SK-N-SH treated with all-trans-retinoic acid at 6 μM for 48 hours (cell line): ENCODE measurements at regions not wholly inside any gene's neighbourhood (a gene's known extent, or its start where the extent isn't known, plus 50 kb on each side); places are given as distances from the start of the nearest gene placed in this dataset.

ENCODE experiments used
- ATAC-seq: fragments of 200-7000 bp; cut with Tn5 transposase; 3 replicates; pipeline ENCODE4 v1.9.1; 2020; ENCODE audit warnings: mild to moderate bottlenecking, moderate library complexity
- ARNTL ChIP-seq: fragments of 450-650 bp; formaldehyde crosslinking; IDR thresholded peaks from 2 replicates; pipeline ENCODE4 v1.5.0; 2020; ENCODE audit warnings: low read depth, mild to moderate bottlenecking, moderate library complexity, borderline replicate concordance
- ESRRG ChIP-seq: fragments of 250-450 bp; sonication (Bioruptor Pico); IDR thresholded peaks from 2 replicates; pipeline ENCODE4 v1.6.1; 2021; ENCODE audit warnings: mild to moderate bottlenecking
- GLIS3 ChIP-seq: fragments of 250-450 bp; sonication (Bioruptor Pico); IDR thresholded peaks from 2 replicates; pipeline ENCODE4 v1.5.0; 2020; ENCODE audit warnings: mild to moderate bottlenecking, moderate library complexity
- ISL1 ChIP-seq: fragments of 250-450 bp; sonication (Bioruptor Pico); IDR thresholded peaks from 2 replicates; pipeline ENCODE4 v2.1.2; 2022; ENCODE audit warnings: mild to moderate bottlenecking, moderate library complexity
- OSR1 ChIP-seq: fragments of 250-450 bp; sonication (Bioruptor Pico); IDR thresholded peaks from 2 replicates; pipeline ENCODE4 v1.8.0; 2022; ENCODE audit warnings: moderate library complexity, mild to moderate bottlenecking, inconsistent platforms
- PPARA ChIP-seq: fragments of 250-450 bp; sonication (Bioruptor Pico); IDR thresholded peaks from 2 replicates; pipeline ENCODE4 v1.5.0; 2020; ENCODE audit warnings: mild to moderate bottlenecking, borderline replicate concordance
- RARB ChIP-seq: fragments of 250-450 bp; sonication (Bioruptor Pico); IDR thresholded peaks from 2 replicates; pipeline ENCODE4 v1.8.0; 2021; ENCODE audit warnings: mild to moderate bottlenecking, moderate library complexity
- SNAI2 ChIP-seq: fragments of 250-450 bp; sonication (Bioruptor Pico); IDR thresholded peaks from 2 replicates; pipeline ENCODE4 v1.5.0; 2020; ENCODE audit warnings: mild to moderate bottlenecking, moderate library complexity
- TCF4 ChIP-seq: fragments of 250-450 bp; sonication (Bioruptor Pico); IDR thresholded peaks from 2 replicates; pipeline ENCODE4 v1.8.0; 2021; ENCODE audit warnings: mild to moderate bottlenecking, moderate library complexity, borderline replicate concordance
- TOX ChIP-seq: fragments of 250-450 bp; sonication (Bioruptor Pico); IDR thresholded peaks from 2 replicates; pipeline ENCODE4 v1.8.0; 2021; ENCODE audit warnings: mild to moderate bottlenecking, moderate library complexity, borderline replicate concordance
- TSHZ2 ChIP-seq: fragments of 250-450 bp; sonication (Bioruptor Pico); IDR thresholded peaks from 2 replicates; pipeline ENCODE4 v1.5.0; 2020; ENCODE audit warnings: mild to moderate bottlenecking, moderate library complexity
- ZC3H10 ChIP-seq: fragments of 250-450 bp; sonication (Bioruptor Pico); IDR thresholded peaks from 2 replicates; pipeline ENCODE4 v1.5.1; 2021; ENCODE audit warnings: mild to moderate bottlenecking, moderate library complexity
- ZFP3 ChIP-seq: fragments of 250-450 bp; sonication (Bioruptor Pico); IDR thresholded peaks from 2 replicates; pipeline ENCODE4 v1.5.0; 2020; ENCODE audit warnings: mild to moderate bottlenecking, moderate library complexity
- ZFP30 ChIP-seq: fragments of 450-650 bp; formaldehyde crosslinking; IDR thresholded peaks from 2 replicates; pipeline ENCODE4 v1.5.0; 2022; ENCODE audit warnings: mild to moderate bottlenecking, moderate library complexity
- ZNF565 ChIP-seq: fragments of 450-650 bp; formaldehyde crosslinking; conservative IDR thresholded peaks from 2 replicates; pipeline ENCODE4 v1.5.0; 2020; ENCODE audit warnings: low read depth, mild to moderate bottlenecking, moderate library complexity
- ZNF70 ChIP-seq: fragments of 450-650 bp; formaldehyde crosslinking; IDR thresholded peaks from 2 replicates; pipeline ENCODE4 v1.5.0; 2020; ENCODE audit warnings: mild to moderate bottlenecking, moderate library complexity
- ZNF8 ChIP-seq: fragments of 450-650 bp; formaldehyde crosslinking; IDR thresholded peaks from 2 replicates; pipeline ENCODE4 v1.5.0; 2020; ENCODE audit warnings: mild to moderate bottlenecking, moderate library complexity
- TF ChIP-seq, protein P1 (sequence below): fragments of 250-450 bp; sonication (Bioruptor Pico); IDR thresholded peaks from 2 replicates; pipeline ENCODE4 v1.5.1; 2020; ENCODE audit warnings: low read depth, mild to moderate bottlenecking, moderate library complexity
- TF ChIP-seq, protein P2 (sequence below): fragments of 250-450 bp; sonication (Bioruptor Pico); IDR thresholded peaks from 2 replicates; pipeline ENCODE4 v1.8.0; 2020; ENCODE audit warnings: mild to moderate bottlenecking, moderate library complexity, borderline replicate concordance
- TF ChIP-seq, protein P3 (sequence below): fragments of 250-450 bp; sonication (Bioruptor Pico); IDR thresholded peaks from 2 replicates; pipeline ENCODE4 v1.8.0; 2021; ENCODE audit warnings: low read depth, mild to moderate bottlenecking, moderate library complexity, borderline replicate concordance
- TF ChIP-seq, protein P4 (sequence below): fragments of 250-450 bp; sonication (Bioruptor Pico); IDR thresholded peaks from 2 replicates; pipeline ENCODE4 v1.5.1; 2021; ENCODE audit warnings: mild to moderate bottlenecking, moderate library complexity

DNA sequence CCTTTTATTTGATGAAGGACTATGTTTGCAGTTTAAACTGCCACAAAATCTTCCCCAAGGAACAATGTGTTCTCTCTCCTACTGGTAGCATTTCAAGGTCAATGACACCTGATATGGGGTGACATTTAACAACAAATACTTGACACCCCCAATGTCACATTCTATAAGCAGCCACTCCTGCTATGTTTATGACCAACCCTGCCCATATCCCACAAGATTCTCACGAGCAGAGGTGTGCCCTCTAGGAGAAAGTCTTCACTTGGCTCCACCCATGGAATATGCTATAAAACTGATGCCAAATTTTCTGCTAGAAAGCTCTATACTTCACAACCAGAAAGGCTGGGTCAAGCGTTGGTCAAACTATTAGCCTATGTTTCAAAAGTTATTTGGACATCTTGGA is 105.6 kb upstream of the ARID2 start:
- no peak for ATAC-seq
- TF ChIP-seq ZFP30 = no peak
- TF ChIP-seq, protein P1, sequence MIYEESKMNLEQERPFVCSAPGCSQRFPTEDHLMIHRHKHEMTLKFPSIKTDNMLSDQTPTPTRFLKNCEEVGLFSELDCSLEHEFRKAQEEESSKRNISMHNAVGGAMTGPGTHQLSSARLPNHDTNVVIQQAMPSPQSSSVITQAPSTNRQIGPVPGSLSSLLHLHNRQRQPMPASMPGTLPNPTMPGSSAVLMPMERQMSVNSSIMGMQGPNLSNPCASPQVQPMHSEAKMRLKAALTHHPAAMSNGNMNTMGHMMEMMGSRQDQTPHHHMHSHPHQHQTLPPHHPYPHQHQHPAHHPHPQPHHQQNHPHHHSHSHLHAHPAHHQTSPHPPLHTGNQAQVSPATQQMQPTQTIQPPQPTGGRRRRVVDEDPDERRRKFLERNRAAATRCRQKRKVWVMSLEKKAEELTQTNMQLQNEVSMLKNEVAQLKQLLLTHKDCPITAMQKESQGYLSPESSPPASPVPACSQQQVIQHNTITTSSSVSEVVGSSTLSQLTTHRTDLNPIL (CRISPR knock-in tag) = no peak
- TF ChIP-seq SNAI2 (CRISPR knock-in tag) = no peak
- TF ChIP-seq, protein P2, sequence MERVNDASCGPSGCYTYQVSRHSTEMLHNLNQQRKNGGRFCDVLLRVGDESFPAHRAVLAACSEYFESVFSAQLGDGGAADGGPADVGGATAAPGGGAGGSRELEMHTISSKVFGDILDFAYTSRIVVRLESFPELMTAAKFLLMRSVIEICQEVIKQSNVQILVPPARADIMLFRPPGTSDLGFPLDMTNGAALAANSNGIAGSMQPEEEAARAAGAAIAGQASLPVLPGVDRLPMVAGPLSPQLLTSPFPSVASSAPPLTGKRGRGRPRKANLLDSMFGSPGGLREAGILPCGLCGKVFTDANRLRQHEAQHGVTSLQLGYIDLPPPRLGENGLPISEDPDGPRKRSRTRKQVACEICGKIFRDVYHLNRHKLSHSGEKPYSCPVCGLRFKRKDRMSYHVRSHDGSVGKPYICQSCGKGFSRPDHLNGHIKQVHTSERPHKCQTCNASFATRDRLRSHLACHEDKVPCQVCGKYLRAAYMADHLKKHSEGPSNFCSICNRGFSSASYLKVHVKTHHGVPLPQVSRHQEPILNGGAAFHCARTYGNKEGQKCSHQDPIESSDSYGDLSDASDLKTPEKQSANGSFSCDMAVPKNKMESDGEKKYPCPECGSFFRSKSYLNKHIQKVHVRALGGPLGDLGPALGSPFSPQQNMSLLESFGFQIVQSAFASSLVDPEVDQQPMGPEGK (CRISPR knock-in tag) = no peak
- TF ChIP-seq RARB (CRISPR knock-in tag) = no peak
- TF ChIP-seq ZNF565 (CRISPR knock-in tag) = no peak
- TF ChIP-seq TCF4 = no peak
- TF ChIP-seq ARNTL (CRISPR knock-in tag) = no peak
- no peak for TF ChIP-seq ZFP3 (CRISPR knock-in tag)
- TF ChIP-seq ZNF70 (CRISPR knock-in tag) = no peak

DNA sequence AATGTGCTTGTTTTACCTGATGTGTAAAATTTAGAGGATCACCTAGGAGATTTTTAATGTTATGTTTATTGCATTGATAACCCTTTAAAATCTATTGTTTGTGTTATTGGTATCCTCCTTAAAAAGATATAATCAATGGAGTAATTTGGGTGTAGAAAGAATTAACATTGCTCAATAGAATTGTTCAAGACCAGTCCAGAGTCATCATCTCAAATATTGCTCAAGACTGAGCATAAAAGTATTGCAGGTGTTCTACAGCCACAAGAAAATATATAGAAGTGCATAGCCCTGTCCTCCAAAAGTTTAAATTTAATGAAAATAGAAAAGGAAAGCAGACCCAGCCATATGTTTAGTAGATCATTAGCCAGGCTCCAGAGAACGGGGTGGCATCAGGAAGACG is 102.5 kb upstream of the ARID2 start:
- no peak for ATAC-seq
- TF ChIP-seq ZC3H10 (CRISPR knock-in tag) (no peak), ZFP30 (no peak), SNAI2 (CRISPR knock-in tag) (no peak), ZNF8 (CRISPR knock-in tag) (no peak), GLIS3 (CRISPR knock-in tag) (no peak), OSR1 (no peak), TOX (CRISPR knock-in tag) (no peak), ZFP3 (CRISPR knock-in tag) (no peak), ZNF565 (CRISPR knock-in tag) (no peak), PPARA (no peak)

DNA sequence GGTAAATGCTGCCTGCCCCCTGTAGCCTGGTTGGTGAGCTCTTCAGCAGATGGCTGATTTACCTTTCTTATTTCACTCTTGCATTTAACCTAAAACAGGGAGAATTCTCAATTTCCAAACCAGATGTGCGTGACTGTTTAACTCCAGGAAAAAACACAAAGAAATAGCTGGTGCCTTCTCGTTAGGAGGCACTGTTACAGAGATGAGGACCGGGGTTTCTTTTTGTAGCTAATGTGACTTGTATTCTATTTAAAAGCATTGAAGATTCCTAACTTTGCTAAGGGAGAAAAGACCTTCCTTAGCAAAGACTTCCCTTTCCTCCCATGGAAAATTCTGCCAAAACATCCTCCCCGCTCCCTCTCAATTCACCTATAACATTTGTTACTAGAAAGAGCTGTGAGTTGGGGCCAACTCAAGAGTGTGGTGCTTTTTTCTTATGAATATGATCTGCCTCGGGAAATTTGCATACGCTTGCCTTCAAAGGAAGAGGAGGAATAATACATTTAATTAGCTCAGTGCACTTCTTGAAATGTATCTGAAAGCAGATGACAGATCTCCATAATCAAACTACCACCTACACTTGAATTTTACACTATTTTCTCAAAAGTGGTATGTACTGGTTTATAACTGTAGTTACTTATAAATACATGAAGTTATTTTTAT is 102.0 kb upstream of the ARID2 start:
- no peak for ATAC-seq
- TF ChIP-seq, protein P3, sequence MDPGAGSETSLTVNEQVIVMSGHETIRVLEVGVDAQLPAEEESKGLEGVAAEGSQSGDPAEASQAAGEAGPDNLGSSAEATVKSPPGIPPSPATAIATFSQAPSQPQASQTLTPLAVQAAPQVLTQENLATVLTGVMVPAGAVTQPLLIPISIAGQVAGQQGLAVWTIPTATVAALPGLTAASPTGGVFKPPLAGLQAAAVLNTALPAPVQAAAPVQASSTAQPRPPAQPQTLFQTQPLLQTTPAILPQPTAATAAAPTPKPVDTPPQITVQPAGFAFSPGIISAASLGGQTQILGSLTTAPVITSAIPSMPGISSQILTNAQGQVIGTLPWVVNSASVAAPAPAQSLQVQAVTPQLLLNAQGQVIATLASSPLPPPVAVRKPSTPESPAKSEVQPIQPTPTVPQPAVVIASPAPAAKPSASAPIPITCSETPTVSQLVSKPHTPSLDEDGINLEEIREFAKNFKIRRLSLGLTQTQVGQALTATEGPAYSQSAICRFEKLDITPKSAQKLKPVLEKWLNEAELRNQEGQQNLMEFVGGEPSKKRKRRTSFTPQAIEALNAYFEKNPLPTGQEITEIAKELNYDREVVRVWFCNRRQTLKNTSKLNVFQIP (CRISPR knock-in tag) = no peak
- TF ChIP-seq ZC3H10 (CRISPR knock-in tag) (no peak), ZFP30 (no peak), TSHZ2 (CRISPR knock-in tag) (no peak), ZFP3 (CRISPR knock-in tag) (no peak), TOX (CRISPR knock-in tag) (no peak), ESRRG (CRISPR knock-in tag) (no peak), ISL1 (CRISPR knock-in tag) (no peak), ARNTL (CRISPR knock-in tag) (no peak), ZNF8 (CRISPR knock-in tag) (no peak)
- TF ChIP-seq, protein P2 (CRISPR knock-in tag) = no peak
- TF ChIP-seq, protein P1 (CRISPR knock-in tag) = no peak
- TF ChIP-seq, protein P4, sequence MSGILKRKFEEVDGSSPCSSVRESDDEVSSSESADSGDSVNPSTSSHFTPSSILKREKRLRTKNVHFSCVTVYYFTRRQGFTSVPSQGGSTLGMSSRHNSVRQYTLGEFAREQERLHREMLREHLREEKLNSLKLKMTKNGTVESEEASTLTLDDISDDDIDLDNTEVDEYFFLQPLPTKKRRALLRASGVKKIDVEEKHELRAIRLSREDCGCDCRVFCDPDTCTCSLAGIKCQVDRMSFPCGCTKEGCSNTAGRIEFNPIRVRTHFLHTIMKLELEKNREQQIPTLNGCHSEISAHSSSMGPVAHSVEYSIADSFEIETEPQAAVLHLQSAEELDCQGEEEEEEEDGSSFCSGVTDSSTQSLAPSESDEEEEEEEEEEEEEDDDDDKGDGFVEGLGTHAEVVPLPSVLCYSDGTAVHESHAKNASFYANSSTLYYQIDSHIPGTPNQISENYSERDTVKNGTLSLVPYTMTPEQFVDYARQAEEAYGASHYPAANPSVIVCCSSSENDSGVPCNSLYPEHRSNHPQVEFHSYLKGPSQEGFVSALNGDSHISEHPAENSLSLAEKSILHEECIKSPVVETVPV = no peak
